GM12892 (cell line): ENCODE measurements at regions not wholly inside any gene's neighbourhood (a gene's known extent, or its start where the extent isn't known, plus 50 kb on each side); places are given as distances from the start of the nearest gene placed in this dataset.

Experiments used
- POLR2A ChIP-seq: IDR thresholded peaks from 2 replicates; pipeline ENCODE4 v1.6.1; 2011; ENCODE audit warnings: low read depth, low read length, control low read depth
- POLR2AphosphoS5 ChIP-seq: IDR thresholded peaks from 2 replicates; pipeline ENCODE4 v1.6.1; 2011; ENCODE audit warnings: low read depth, low read length, control low read depth
- TAF1 ChIP-seq: IDR thresholded peaks from 2 replicates; pipeline ENCODE4 v1.6.1; 2011; ENCODE audit warnings: low read depth, mild to moderate bottlenecking, control low read depth, low read length, borderline replicate concordance

DNA sequence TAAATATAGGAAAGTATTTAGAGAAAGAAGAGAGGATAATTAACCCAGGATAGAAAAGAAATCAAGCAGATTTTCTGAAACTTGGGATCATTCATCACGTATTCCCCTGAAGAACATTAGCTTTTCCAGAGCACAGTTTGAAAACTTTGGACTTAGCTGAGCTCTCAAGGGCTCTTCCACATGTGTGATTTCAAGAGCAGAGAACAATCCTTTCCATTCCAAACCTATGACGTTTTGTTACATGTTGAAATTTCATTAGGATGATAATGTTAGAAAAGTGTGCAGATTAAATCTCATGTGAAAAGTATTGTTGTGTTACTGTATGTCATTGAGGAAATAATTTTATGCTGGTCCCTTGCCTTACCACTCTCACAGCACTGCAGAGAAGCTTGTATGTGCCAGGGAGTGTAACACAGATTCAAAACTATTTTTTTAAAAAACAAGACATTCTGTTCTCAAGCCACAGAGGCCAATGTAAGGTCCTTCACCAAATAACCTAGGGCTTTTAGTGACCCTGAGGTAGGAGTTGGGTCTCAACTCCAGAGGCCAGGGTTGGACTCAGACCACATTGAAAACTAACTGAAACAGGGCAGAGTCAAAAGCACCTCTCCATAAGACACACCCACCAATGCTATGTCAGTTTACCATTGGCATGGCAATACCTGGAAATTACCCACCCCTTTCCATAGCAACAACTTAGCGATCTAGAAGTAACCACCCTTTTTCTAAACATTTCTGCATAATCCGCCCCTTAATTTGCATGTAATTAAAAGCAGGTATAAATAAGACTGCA, 141.3 kb downstream of the ANXA5 start:
- TF ChIP-seq POLR2A = no peak
- no peak for TF ChIP-seq POLR2AphosphoS5
- no peak for TF ChIP-seq TAF1
